ENCODE measurements at regions not wholly inside any gene's neighbourhood (a gene's known extent, or its start where the extent isn't known, plus 50 kb on each side); places are given as distances from the start of the nearest gene placed in this dataset.

DNA sequence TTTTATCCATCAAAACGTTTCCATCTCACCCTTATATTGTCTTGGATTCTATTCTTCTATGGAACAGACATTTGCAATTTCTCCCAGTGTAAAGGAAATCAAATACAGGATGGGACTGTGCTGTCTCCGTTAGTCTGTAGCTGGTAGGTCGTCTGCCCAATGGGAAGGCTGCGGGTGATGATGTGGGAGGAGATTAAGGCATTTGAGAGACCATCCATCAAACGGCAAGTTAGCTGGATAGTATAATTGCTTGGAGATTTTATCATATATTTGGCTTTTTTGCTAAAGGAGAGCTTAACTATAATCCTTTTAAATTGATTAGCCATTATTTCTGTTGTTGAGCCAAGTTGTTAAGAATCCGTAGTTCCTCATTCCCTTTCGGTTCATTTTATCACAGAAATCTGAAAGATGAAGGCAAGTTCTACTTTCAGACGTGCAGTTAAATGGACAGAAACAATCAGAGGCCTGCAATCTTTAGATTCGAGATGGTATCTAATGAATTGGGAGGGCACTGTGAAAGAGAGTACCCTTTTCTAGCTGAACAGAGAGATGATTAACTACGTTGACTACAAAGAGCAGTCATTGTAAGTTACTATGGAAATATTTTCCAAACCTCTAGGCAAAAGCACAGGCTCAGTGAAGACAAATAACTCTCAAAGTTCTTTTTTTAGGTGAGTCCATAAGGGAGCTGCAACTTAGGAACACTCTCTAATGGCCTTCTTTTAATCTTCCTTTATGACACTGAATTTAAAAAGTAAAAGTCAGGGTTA, 253.3 kb upstream of the KIAA1217 start:
- TF ChIP-seq, protein P1, sequence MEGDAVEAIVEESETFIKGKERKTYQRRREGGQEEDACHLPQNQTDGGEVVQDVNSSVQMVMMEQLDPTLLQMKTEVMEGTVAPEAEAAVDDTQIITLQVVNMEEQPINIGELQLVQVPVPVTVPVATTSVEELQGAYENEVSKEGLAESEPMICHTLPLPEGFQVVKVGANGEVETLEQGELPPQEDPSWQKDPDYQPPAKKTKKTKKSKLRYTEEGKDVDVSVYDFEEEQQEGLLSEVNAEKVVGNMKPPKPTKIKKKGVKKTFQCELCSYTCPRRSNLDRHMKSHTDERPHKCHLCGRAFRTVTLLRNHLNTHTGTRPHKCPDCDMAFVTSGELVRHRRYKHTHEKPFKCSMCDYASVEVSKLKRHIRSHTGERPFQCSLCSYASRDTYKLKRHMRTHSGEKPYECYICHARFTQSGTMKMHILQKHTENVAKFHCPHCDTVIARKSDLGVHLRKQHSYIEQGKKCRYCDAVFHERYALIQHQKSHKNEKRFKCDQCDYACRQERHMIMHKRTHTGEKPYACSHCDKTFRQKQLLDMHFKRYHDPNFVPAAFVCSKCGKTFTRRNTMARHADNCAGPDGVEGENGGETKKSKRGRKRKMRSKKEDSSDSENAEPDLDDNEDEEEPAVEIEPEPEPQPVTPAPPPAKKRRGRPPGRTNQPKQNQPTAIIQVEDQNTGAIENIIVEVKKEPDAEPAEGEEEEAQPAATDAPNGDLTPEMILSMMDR (IDR thresholded peaks at IDR 0.05), result no peak
- TF ChIP-seq POLR2A (IDR thresholded peaks at IDR 0.05), result no peak

Data from body of pancreas (tissue), 4 donors.